ENCODE measurements at regions not wholly inside any gene's neighbourhood (a gene's known extent, or its start where the extent isn't known, plus 50 kb on each side); places are given as distances from the start of the nearest gene placed in this dataset.

DNA sequence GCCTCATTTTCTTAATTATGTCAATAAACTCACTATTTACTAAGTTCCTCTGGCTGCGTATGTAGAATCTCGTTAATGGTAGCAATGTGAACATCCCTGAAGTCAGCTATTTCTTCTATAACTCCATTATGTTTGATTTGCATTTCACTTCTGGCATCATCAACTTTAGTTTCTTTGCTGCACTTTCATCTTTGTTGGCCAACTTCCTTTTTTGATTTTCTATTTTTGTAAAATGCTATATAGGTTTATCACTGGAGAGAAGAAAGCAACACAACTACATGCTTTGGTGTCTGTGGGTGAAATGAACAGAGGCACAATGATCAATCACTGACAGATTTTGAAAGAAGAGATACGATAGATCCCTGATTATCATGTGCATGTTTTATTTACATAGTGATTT is 58.5 kb upstream of the ATF7IP start (continued):
- TF ChIP-seq, protein P1, sequence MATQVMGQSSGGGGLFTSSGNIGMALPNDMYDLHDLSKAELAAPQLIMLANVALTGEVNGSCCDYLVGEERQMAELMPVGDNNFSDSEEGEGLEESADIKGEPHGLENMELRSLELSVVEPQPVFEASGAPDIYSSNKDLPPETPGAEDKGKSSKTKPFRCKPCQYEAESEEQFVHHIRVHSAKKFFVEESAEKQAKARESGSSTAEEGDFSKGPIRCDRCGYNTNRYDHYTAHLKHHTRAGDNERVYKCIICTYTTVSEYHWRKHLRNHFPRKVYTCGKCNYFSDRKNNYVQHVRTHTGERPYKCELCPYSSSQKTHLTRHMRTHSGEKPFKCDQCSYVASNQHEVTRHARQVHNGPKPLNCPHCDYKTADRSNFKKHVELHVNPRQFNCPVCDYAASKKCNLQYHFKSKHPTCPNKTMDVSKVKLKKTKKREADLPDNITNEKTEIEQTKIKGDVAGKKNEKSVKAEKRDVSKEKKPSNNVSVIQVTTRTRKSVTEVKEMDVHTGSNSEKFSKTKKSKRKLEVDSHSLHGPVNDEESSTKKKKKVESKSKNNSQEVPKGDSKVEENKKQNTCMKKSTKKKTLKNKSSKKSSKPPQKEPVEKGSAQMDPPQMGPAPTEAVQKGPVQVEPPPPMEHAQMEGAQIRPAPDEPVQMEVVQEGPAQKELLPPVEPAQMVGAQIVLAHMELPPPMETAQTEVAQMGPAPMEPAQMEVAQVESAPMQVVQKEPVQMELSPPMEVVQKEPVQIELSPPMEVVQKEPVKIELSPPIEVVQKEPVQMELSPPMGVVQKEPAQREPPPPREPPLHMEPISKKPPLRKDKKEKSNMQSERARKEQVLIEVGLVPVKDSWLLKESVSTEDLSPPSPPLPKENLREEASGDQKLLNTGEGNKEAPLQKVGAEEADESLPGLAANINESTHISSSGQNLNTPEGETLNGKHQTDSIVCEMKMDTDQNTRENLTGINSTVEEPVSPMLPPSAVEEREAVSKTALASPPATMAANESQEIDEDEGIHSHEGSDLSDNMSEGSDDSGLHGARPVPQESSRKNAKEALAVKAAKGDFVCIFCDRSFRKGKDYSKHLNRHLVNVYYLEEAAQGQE (IDR thresholded peaks at IDR 0.05; ENCODE audit: borderline replicate concordance in 1 of 2, low read depth in 1 of 2, low read length in 2 of 2): no peak
- TF ChIP-seq ZNF432 (CRISPR knock-in tag; IDR thresholded peaks at IDR 0.05; ENCODE audit: borderline replicate concordance) (no peak), SATB2 (CRISPR knock-in tag; IDR thresholded peaks at IDR 0.05) (no peak), ZNF780A (CRISPR knock-in tag; IDR thresholded peaks at IDR 0.05) (no peak), ZMAT3 (CRISPR knock-in tag; conservative IDR thresholded peaks at IDR 0.05) (no peak)
- TF ChIP-seq, protein P2, sequence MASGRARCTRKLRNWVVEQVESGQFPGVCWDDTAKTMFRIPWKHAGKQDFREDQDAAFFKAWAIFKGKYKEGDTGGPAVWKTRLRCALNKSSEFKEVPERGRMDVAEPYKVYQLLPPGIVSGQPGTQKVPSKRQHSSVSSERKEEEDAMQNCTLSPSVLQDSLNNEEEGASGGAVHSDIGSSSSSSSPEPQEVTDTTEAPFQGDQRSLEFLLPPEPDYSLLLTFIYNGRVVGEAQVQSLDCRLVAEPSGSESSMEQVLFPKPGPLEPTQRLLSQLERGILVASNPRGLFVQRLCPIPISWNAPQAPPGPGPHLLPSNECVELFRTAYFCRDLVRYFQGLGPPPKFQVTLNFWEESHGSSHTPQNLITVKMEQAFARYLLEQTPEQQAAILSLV (CRISPR knock-in tag; IDR thresholded peaks at IDR 0.05; ENCODE audit: borderline replicate concordance): no peak

DNA sequence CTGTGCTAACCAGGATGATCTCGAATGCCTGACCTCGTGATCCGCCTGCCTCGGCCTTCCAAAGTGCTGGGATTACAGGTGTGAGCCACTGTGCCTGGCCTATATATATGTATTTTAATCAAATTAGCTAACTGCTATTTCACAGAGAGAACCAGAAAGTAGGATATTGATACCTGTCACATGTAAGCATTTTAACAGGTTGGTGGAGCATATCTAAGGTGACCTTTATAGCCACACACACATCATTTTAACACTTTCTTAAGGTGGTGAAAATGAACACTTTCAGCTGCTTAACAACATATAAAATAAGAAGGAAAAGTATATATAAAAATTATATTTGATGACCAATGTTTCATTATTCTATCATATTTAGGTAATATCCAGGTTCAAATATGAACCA is 57.0 kb upstream of the ATF7IP start:
- BruUV-seq (replicated peaks): no TSS peak
- no peaks in the 10 kb centered on the region for H4K20me1 ChIP-seq (ENCODE audit: insufficient read depth, low read length)
- H3K4me2 ChIP-seq (ENCODE audit: low read depth, low read length): no peak overlapping the region
- H3K36me3 ChIP-seq (replicated peaks in 1 of 2; ENCODE audit: control insufficient read depth in 1 of 2, insufficient read depth in 2 of 2, low read length in 2 of 2): no peaks in the 10 kb centered on the region
- no peak overlapping the region for H3K4me3 ChIP-seq (replicated peaks in 1 of 3; ENCODE audit: insufficient read depth in 1 of 3, low read depth in 2 of 3, low read length in 3 of 3)
- in situ Hi-C loops (cut with HindIII; ENCODE audit: extremely low pct_ligation_motif_present, low pct_unique_long_range_greater_than_20kb) (no loop called here), intact Hi-C loops (cut with micrococcal nuclease; ENCODE audit: unreplicated experiment) (no loop called here)
- CTCF ChIA-PET (ENCODE audit: low intra/inter-chr PET ratio, low total read pairs): no interaction called here
- FAIRE-seq (no peak), DNase-seq (ENCODE audit: low spot score) (no peak), ATAC-seq (no peak)
- H3K4me1 ChIP-seq (ENCODE audit: insufficient read depth, low read length): peaks cover 7% of the 10 kb centered on the region
- POLR2A ChIA-PET: no interaction called here
- 52% methylated on average over 4 of the region's 4 CpGs for WGBS (ENCODE audit: low lambda C conversion rate)
- H3K27me3 ChIP-seq (ENCODE audit: control insufficient read depth in 1 of 2, insufficient read depth in 2 of 2, low read length in 2 of 2): no peaks in the 10 kb centered on the region
- H3K27ac ChIP-seq (ENCODE audit: extremely low read length, insufficient read depth, low read length): no peak overlapping the region
- no peak overlapping the region for H2AFZ ChIP-seq (ENCODE audit: low read length)
- H3K79me2 ChIP-seq (ENCODE audit: insufficient read depth, low read length): no peaks in the 10 kb centered on the region
- no peaks in the 10 kb centered on the region for H3K9me3 ChIP-seq (ENCODE audit: low read length)
- H3K9ac ChIP-seq (ENCODE audit: insufficient read depth, low read depth, low read length): no peak overlapping the region
- TF ChIP-seq, protein P3, sequence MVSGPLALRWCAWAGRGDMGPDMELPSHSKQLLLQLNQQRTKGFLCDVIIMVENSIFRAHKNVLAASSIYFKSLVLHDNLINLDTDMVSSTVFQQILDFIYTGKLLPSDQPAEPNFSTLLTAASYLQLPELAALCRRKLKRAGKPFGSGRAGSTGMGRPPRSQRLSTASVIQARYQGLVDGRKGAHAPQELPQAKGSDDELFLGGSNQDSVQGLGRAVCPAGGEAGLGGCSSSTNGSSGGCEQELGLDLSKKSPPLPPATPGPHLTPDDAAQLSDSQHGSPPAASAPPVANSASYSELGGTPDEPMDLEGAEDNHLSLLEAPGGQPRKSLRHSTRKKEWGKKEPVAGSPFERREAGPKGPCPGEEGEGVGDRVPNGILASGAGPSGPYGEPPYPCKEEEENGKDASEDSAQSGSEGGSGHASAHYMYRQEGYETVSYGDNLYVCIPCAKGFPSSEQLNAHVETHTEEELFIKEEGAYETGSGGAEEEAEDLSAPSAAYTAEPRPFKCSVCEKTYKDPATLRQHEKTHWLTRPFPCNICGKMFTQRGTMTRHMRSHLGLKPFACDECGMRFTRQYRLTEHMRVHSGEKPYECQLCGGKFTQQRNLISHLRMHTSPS (CRISPR knock-in tag; IDR thresholded peaks at IDR 0.05; ENCODE audit: low read depth): no peak
- TF ChIP-seq CHCHD3 (CRISPR knock-in tag; IDR thresholded peaks at IDR 0.05) (no peak), SOX13 (IDR thresholded peaks at IDR 0.05) (no peak), SOX13 (CRISPR knock-in tag; conservative IDR thresholded peaks at IDR 0.05 in 1 of 2, IDR thresholded peaks at IDR 0.05 in 1 of 2) (no peak), ZNF563 (CRISPR knock-in tag; IDR thresholded peaks at IDR 0.05) (no peak), FOXK2 (IDR thresholded peaks at IDR 0.05) (no peak), NPAS2 (CRISPR knock-in tag; IDR thresholded peaks at IDR 0.05; ENCODE audit: borderline replicate concordance) (no peak)
- TF ChIP-seq, protein P4, sequence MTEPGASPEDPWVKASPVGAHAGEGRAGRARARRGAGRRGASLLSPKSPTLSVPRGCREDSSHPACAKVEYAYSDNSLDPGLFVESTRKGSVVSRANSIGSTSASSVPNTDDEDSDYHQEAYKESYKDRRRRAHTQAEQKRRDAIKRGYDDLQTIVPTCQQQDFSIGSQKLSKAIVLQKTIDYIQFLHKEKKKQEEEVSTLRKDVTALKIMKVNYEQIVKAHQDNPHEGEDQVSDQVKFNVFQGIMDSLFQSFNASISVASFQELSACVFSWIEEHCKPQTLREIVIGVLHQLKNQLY (CRISPR knock-in tag; IDR thresholded peaks at IDR 0.05): no peak
- TF ChIP-seq, protein P5, sequence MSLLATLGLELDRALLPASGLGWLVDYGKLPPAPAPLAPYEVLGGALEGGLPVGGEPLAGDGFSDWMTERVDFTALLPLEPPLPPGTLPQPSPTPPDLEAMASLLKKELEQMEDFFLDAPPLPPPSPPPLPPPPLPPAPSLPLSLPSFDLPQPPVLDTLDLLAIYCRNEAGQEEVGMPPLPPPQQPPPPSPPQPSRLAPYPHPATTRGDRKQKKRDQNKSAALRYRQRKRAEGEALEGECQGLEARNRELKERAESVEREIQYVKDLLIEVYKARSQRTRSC (CRISPR knock-in tag; IDR thresholded peaks at IDR 0.05; ENCODE audit: low read depth): no peak

All from HepG2 (cell line).